Natural killer cell (primary cell): ENCODE measurements at regions not wholly inside any gene's neighbourhood (a gene's known extent, or its start where the extent isn't known, plus 50 kb on each side); places are given as distances from the start of the nearest gene placed in this dataset.

ENCODE experiments used
- ATAC-seq, 3 donors: fragments of 150-1000 bp in 2 of 3; fragments of 200-7000 bp in 1 of 3; cut with Tn5 transposase; 1 replicate in 1 of 3; 2 replicates in 2 of 3; pipeline ENCODE4 v1.10.0; 2021; ENCODE audit warnings: mild to moderate bottlenecking in 2 of 3, moderate library complexity in 2 of 3
- DNase-seq, 2 donors: peaks; one replicate each; pipeline versions ENCODE4 v3.0.0 to v3.0.0-alpha.2; 2013 to 2021; ENCODE audit warnings: mixed read lengths in 1 of 2
- H3K27ac ChIP-seq: one replicate; pipeline ENCODE4 v1.5.1; 2013; ENCODE audit warnings: mild to moderate bottlenecking, low read length
- H3K27me3 ChIP-seq: one replicate; pipeline ENCODE4 v1.6.1; 2013; ENCODE audit warnings: low read length; ENCODE audit not compliant: control insufficient read depth, insufficient read depth
- H3K36me3 ChIP-seq: one replicate; pipeline ENCODE4 v1.6.1; 2013; ENCODE audit warnings: low read length; ENCODE audit not compliant: control insufficient read depth, insufficient read depth
- H3K4me1 ChIP-seq: one replicate; pipeline ENCODE4 v1.6.1; 2013; ENCODE audit warnings: low read length; ENCODE audit not compliant: control insufficient read depth, insufficient read depth
- H3K4me3 ChIP-seq: one replicate; pipeline ENCODE4 v1.5.1; 2013; ENCODE audit warnings: low read length
- H3K9me3 ChIP-seq: one replicate; pipeline ENCODE4 v1.6.1; 2013; ENCODE audit warnings: low read length; ENCODE audit not compliant: control insufficient read depth, insufficient read depth
- H3K27ac Mint-ChIP-seq, 2 donors: one replicate each; pipeline ENCODE4 v1.8.0; 2022; ENCODE audit warnings: mild to moderate bottlenecking in 2 of 2, mixed read lengths in 2 of 2, moderate library complexity in 1 of 2
- H3K27me3 Mint-ChIP-seq, 2 donors: one replicate each; pipeline ENCODE4 v1.8.0; 2022; ENCODE audit warnings: low read depth in 2 of 2, mixed read lengths in 2 of 2
- H3K36me3 Mint-ChIP-seq: one replicate; pipeline ENCODE4 v1.8.0; 2022; ENCODE audit warnings: mixed read lengths
- H3K4me1 Mint-ChIP-seq, 2 donors: one replicate each; pipeline ENCODE4 v1.8.0; 2022; ENCODE audit warnings: mixed read lengths in 2 of 2
- H3K4me3 Mint-ChIP-seq: one replicate; pipeline ENCODE4 v1.8.0; 2022; ENCODE audit warnings: mild to moderate bottlenecking, moderate library complexity, mixed read lengths
- H3K9me3 Mint-ChIP-seq, 2 donors: one replicate each; pipeline ENCODE4 v1.8.0; 2022; ENCODE audit warnings: mixed read lengths in 2 of 2
- WGBS: methylation state at CpG from one replicate; pipeline ENCODE4 v1.1.7; 2013; ENCODE audit warnings: missing lambda C conversion rate; ENCODE audit not compliant: insufficient coverage; 5-methylcytosine and 5-hydroxymethylcytosine counted together
- intact Hi-C: fragments of 100-400 bp; cut with micrococcal nuclease; formaldehyde crosslinking; loops from one replicate; pipeline ENCODE4 v1.14.2; 2022
- TF ChIP-seq, protein P1 (sequence below): fragments of 200-600 bp; IDR thresholded peaks from one replicate; pipeline ENCODE4 v1.8.0; 2022; ENCODE audit warnings: antibody characterized with exemption

DNA sequence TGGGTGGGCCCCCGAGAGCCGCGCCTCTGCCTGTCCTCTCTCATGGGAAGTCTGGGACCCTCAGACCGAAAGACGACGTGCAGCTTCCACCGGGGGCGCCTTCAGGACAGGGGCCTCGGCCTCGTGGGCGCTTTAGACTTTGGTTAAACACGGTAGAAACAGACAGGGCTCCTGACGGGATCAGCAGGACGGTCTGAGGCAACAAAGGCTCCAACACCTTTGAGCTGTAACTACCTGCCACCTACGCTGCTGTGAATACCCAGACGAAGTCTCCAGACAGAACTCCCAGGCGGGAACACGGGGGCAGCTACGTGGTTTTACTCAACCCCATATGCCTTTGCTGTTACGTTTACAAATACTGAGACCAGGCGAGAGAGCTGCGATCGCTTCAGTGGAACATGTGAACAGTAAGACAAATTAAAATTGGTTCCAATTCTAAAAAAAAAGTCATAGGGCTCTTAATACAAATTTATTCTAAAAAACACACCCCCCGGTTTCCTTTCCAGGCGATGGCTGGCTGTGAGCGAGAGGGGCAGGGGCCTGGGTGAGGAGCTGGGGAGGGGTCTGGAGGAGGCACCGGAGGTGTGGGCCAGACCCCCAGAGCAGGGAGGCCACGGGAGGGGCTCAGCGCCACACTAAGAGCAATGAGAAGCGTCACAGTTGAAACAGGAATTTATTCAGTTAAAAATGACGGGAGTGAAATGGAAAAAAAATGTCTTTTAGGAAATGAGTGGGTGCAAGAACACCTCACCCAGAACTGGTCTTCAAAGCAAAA lies 453.2 kb downstream of the QKI start:
- no peak overlapping the region for H3K4me3 ChIP-seq
- no peaks in the 10 kb centered on the region for H3K9me3 ChIP-seq
- 77% methylated on average over 31 of the region's 31 CpGs for whole genome bisulfite sequencing
- Mint-ChIP-seq H3K9me3 (no peaks in the 10 kb centered on the region), H3K4me1 (peaks cover 0 to 9% of the 10 kb centered on the region in 2 donors), H3K27me3 (peaks cover 11 to 14% of the 10 kb centered on the region in 2 donors), H3K36me3 (no peaks in the 10 kb centered on the region), H3K27ac (no peak overlapping the region), H3K4me3 (no peak overlapping the region)
- H3K27me3 ChIP-seq = no peaks in the 10 kb centered on the region
- no peaks in the 10 kb centered on the region for H3K36me3 ChIP-seq
- intact Hi-C loops = no loop called here
- H3K27ac ChIP-seq = no peak overlapping the region
- no peak for DNase-seq
- no peaks in the 10 kb centered on the region for H3K4me1 ChIP-seq
- TF ChIP-seq, protein P1, sequence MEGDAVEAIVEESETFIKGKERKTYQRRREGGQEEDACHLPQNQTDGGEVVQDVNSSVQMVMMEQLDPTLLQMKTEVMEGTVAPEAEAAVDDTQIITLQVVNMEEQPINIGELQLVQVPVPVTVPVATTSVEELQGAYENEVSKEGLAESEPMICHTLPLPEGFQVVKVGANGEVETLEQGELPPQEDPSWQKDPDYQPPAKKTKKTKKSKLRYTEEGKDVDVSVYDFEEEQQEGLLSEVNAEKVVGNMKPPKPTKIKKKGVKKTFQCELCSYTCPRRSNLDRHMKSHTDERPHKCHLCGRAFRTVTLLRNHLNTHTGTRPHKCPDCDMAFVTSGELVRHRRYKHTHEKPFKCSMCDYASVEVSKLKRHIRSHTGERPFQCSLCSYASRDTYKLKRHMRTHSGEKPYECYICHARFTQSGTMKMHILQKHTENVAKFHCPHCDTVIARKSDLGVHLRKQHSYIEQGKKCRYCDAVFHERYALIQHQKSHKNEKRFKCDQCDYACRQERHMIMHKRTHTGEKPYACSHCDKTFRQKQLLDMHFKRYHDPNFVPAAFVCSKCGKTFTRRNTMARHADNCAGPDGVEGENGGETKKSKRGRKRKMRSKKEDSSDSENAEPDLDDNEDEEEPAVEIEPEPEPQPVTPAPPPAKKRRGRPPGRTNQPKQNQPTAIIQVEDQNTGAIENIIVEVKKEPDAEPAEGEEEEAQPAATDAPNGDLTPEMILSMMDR = no peak
- ATAC-seq = no peak

DNA sequence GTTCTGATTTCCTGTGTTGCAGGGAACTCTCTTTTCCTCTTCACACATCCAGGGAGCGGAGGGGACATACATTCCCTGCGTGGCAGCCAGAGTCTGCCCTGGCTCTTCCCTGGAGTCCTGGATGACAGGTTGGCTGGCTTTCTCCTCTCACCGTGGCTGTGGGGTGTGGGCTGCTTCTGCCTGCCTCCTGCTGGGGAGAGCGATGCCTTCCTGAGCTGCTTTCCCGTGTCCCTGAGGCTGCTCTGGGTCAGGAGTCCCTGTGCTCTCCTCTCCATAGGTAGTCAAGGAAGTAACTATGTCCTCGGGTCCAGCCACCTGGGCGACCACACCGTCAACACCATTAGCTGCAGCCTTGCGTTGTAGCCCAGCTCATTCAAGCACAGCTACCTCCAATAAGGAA lies 451.7 kb downstream of the QKI start:
- Mint-ChIP-seq H3K4me1 (peaks cover under 1 to 13% of the 10 kb centered on the region in 2 donors), H3K36me3 (no peaks in the 10 kb centered on the region), H3K27ac (no peak overlapping the region), H3K27me3 (peaks cover 20 to 21% of the 10 kb centered on the region in 2 donors), H3K4me3 (no peak overlapping the region), H3K9me3 (no peaks in the 10 kb centered on the region)
- Histone ChIP-seq H3K27ac (no peak overlapping the region), H3K9me3 (no peaks in the 10 kb centered on the region), H3K4me3 (no peak overlapping the region), H3K4me1 (no peaks in the 10 kb centered on the region), H3K27me3 (no peaks in the 10 kb centered on the region), H3K36me3 (no peaks in the 10 kb centered on the region)
- intact Hi-C loops = no loop called here
- WGBS = 70% methylated on average over 9 of the region's 9 CpGs
- no peak for DNase-seq
- TF ChIP-seq, protein P1 = no peak
- ATAC-seq = no peak

DNA sequence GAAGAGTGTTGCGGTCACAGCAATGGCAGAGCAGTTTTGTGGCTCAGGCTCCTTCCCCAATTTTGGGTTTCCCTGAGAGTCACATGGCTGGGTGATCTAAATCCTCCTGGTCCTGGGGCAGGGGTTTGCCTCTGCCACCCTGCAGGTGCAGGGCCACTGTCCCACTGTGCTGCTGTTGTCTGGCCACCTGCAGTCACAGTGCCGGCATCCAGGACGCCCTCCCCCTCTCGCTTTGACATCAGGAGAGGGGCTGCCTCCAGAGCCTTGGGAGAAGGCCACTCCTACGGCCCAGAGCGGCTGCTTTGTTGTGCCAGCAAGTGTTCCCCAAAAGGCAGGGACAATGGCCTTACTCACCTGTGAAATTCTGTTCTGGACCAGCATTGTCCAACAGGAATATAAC lies 449.0 kb downstream of the QKI start:
- H3K4me1 Mint-ChIP-seq = peaks cover 8 to 25% of the 10 kb centered on the region in 2 donors
- ATAC-seq (no peak), DNase-seq (no peak)
- whole genome bisulfite sequencing = 89% methylated on average over 6 of the region's 6 CpGs
- H3K4me1 ChIP-seq = peaks cover 5% of the 10 kb centered on the region
- intact Hi-C loops = no loop called here
- no peak overlapping the region for H3K4me3 ChIP-seq
- TF ChIP-seq, protein P1 = no peak
- H3K4me3 Mint-ChIP-seq = no peak overlapping the region
- H3K36me3 Mint-ChIP-seq = no peaks in the 10 kb centered on the region
- no peaks in the 10 kb centered on the region for H3K27me3 ChIP-seq
- H3K27ac ChIP-seq = no peak overlapping the region
- H3K9me3 Mint-ChIP-seq = no peaks in the 10 kb centered on the region
- H3K9me3 ChIP-seq = no peaks in the 10 kb centered on the region
- H3K27ac Mint-ChIP-seq = no peak overlapping the region
- no peaks in the 10 kb centered on the region for H3K36me3 ChIP-seq
- H3K27me3 Mint-ChIP-seq = peaks cover 21 to 41% of the 10 kb centered on the region in 2 donors

DNA sequence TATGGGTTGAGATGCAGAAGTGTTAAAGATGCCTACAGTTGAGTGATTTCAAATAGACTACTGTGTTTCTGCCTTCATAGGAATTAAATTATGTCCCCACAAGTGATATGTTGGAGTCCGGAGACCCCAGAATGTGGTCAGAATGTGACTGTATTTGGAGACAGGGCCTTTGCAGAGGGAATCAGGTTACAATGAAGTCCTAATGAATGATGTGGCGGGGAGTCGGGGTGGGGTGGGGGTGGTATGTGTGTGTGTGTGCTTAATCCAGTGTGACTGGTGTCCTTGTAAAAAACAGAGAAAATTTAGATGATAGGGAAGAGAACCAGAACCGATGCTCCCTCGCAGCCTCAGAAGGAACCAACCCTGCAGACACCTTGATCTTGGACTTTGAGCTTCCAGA lies 448.2 kb downstream of the QKI start:
- no peaks in the 10 kb centered on the region for H3K36me3 Mint-ChIP-seq
- peaks cover 5% of the 10 kb centered on the region for H3K4me1 ChIP-seq
- intact Hi-C loops = no loop called here
- ATAC-seq (no peak), DNase-seq (no peak)
- TF ChIP-seq, protein P1 = no peak
- no peak overlapping the region for H3K27ac ChIP-seq
- H3K36me3 ChIP-seq = no peaks in the 10 kb centered on the region
- H3K27me3 Mint-ChIP-seq = peaks cover 19 to 44% of the 10 kb centered on the region in 2 donors
- no peaks in the 10 kb centered on the region for H3K9me3 Mint-ChIP-seq
- H3K4me3 ChIP-seq = no peak overlapping the region
- no peaks in the 10 kb centered on the region for H3K9me3 ChIP-seq
- 91% methylated on average over 5 of the region's 5 CpGs for WGBS
- H3K27ac Mint-ChIP-seq = no peak overlapping the region
- no peaks in the 10 kb centered on the region for H3K27me3 ChIP-seq
- peaks cover 8 to 25% of the 10 kb centered on the region in 2 donors for H3K4me1 Mint-ChIP-seq
- no peak overlapping the region for H3K4me3 Mint-ChIP-seq
